HTR-8/SVneo (cell line): ENCODE measurements at regions not wholly inside any gene's neighbourhood (a gene's known extent, or its start where the extent isn't known, plus 50 kb on each side); places are given as distances from the start of the nearest gene placed in this dataset.
A peak's percentile ranks its signal among the peaks of the same experiment; 100 is the strongest.

Experiments
- DNase-seq: peaks from one replicate; pipeline ENCODE4 v3.0.0; 2011; ENCODE audit warnings: low spot score, mixed read lengths; ENCODE audit not compliant: insufficient read length
- FAIRE-seq: peaks from 2 replicates; lab custom pipeline; 2011; peaks lifted over from hg19 to GRCh38; lab: Jason Lieb, UNC

DNA sequence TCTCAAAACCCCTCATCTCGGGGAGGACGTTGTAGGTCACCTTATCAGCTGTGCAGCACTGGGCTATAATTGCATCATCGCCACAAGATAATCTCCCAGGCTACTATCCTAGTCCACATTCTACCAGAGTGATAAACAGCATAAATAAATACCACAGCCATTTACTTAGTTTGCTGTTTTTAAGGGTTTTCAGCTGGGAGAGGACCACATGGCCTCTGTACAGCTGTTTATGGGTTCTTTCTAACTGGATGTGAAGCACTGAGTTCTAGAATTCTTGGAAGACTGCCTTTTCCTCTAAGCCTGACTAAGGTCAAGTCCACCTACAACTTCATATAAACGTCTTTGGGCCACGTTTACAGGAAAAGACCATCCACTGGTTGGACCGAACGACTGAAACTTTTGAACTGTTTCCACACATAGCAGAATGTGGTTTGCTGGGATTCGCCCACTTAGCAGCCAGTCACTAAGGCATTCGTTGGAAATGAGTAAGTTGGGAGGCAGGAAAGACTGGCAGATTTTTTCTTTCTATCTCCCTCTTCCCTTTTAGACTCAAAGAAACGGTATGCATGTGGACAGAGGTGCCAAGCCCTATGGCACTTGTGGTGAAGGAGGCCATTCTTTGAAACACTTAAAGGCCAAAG lies 752.5 kb upstream of the SGCG start:
- no peak for FAIRE-seq
- no peak for DNase-seq

DNA sequence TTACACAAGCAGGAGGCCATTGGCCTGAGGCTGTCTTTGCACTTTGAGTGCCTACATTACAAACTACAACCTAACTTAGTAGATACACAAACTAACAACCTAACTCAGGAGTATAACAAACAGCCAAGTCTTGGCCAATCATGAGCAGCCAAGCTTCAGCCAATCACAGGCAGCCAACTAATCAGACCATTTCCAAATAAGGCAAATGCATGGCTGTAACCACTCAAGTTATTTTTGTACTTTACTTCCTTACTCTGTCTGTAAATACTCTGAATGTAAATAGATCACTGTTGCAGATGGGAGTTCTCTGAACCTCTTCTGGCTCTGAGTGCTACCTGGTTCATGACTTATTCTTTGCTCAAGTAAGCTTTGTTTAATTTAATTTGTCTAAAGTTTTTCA lies 748.1 kb upstream of the SGCG start:
- FAIRE-seq (no peak), DNase-seq (no peak)

DNA sequence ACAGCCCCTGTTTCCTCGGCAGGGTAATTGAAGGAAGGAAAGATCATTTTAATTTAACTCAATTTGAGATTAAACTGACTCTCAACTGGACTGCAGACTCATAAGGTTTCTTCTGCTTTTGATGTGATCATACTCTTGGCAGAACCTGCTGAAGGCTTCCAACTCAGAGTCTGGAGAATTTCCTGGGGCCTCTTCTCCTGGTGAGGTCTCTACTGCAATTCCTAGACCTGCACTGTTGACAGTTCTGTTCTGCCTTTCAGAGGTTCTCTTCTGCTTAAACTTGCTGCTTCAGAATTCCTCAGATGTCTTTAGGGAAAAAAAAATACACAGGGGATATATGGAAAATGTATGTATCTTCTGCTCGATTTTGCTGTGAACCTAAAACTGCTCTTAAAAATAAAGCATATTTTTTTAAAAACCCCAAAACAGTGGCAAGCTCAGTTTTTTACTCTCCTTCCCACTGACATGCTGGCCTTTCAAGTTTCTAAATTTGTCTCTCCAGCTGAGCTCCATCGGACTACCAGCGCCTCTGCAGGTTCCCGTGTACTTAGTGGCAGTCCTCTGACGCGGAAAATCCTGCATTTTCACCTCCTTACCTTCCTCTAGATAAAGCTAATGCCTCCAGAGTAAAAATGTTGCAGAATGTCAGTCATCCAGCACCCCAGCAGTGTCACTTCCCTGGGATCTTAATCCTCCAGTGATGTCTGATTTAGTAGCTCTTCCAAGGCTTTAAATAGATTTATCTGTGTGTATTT lies 733.5 kb upstream of the SGCG start:
- DNase-seq, result no peak
- FAIRE-seq, result no peak

DNA sequence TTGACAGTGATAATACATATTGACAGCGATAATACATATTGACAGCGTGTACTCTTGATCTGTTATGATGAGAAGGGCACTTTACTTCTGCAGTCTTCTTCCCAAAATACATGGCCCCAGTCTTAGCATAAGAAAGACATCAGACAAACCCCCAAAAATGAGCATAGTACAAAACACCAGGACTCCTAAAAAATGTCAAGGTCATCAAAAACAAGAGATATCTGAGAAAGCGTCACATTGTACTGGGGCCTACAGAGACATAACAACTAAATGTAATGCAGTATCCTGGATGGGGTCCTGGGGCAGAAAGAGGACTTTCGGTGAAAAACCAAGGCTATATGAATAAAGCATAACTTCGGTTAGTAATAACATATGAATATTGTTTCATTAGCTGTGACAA lies 731.5 kb upstream of the SGCG start:
- DNase-seq, result no peak
- no peak for FAIRE-seq

DNA sequence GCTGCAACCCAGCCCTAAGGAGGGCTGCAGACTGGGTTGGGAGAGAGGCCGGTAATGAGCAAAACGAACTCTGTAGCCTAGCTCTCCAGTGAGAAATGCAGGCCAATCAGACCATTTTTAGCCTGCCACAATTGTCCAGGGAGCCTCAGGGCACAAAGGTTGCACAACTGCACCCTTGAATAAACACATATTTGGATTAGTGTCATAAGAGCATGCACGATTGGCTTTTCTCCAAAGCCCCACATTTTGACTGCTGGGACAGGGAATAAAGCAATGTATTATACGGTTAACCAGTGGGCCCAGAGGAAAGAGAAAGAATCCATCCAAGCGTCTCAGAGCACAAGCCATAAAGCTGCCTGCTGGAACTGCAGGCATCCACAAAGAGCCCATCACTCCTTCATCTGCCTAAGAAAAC lies 729.4 kb upstream of the SGCG start:
- no peak for FAIRE-seq
- peak; percentile 3 for DNase-seq

GRCh38 chr13:22454586-22454985 lies 726.2 kb upstream of the SGCG start:
- FAIRE-seq (no peak), DNase-seq (peak; percentile 6)

DNA sequence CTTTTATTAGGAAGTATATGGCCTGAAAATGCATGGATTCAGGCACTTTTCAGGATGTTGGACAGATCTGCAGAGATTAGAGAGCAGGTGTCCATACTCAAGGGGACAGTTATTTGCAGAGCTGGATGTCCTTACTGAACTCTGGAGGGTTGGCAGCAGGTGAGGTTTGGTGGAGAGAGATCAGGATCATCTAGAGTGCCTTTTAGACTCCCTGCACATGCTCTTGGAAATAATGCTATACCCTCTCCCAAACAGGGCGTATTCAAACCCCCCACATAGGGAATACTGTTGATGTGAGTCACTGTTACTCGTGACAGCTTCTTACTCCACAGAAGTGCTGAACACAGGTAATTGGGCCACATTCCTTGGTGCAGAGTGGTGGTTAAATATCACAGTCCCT lies 725.7 kb upstream of the SGCG start:
- FAIRE-seq (no peak), DNase-seq (no peak)

DNA sequence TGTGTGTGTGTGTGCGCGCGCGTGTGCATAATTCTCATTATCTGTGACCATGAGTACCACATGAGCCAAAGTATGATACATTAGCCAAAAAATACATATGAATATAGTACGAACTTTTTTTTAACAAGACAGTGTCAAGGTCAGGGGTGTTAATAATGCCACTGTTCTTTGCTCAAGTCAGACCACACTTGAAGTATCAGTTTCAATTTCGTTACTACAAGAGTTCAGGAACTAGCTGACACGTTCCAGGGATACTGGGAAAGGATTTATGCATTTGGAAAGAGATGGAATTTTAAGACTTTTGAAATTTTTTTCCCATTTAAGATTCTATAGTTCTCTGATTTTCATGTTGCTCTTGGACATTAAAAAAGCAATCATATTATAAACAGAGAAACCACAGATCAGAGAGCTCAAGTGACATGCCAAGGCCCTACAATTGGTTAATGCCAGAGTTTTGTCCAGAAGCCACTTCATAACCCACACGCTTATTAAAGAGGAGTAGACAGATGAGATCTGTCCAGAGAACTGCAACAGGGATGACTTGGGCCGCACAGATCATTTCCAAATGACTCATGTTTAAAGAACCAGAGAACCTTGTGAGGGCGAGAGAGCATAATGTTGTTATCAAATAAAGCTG lies 718.8 kb upstream of the SGCG start:
- no peak for DNase-seq
- no peak for FAIRE-seq

DNA sequence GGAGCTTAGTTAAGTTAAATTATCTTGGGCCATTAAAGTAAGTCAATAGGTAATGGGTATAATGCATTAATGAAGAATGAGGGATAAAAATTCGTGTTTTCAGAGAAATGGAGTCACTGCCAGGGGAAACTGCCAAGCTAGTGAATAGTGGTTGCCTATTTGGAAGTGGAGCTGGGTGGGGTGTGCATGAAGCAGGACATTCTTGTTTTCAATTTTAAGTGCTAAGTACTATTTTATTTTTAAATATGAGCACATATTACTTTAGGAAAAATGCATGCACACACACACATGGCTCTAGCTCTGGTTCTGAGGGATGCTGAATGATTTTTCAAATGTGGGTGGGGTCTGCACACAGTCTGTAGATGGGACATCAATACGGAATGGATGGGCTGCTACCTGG lies 717.7 kb upstream of the SGCG start:
- no peak for DNase-seq
- FAIRE-seq, result no peak

- DNase-seq (no peak), FAIRE-seq (no peak)
Measured at GRCh38 chr13:22468045-22468444, 712.7 kb upstream of the SGCG start.

DNA sequence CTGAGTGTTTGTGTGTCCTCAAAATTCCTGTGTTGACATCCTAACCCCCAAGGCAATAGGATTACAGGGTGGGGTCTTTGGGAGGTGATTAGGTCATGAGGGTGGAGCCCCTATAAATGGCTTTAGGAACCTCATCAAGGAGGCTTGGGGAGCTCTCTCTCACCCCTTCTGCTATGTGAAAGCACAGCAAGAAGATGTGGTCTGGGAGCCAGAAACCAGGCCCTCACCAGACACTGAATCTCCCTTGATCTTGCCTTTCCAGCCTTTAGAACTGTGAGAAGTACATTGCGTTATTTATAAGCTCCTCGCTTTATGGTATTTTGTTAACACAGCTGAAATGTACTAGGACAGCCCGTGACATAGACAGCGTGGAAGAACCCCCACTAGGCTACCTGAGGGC lies 712.0 kb upstream of the SGCG start:
- FAIRE-seq (no peak), DNase-seq (no peak)

GRCh38 chr13:22469452-22469851 lies 711.3 kb upstream of the SGCG start:
- DNase-seq (no peak), FAIRE-seq (no peak)

DNA sequence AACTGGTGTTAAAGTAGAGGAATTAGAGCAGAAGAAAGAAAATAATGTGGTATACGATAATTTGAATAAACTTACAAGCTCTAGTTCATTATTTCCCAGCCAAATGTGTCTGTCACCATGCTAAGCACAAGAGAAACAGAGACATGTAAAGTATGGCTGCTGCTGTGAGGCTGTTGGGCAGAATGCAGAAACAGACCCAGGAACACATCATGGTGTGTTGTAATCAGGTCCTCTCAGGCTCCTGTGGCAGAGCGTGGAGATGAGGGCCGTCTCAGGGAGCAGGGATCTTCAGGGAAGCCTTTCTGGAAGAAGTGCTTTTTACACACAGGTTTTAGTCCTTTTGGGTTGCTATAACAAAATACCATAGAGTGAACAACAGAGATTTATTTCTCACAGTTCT lies 710.7 kb upstream of the SGCG start:
- no peak for DNase-seq
- no peak for FAIRE-seq

- DNase-seq (no peak), FAIRE-seq (no peak)
Measured at GRCh38 chr13:22482496-22483000, 698.2 kb upstream of the SGCG start.

GRCh38 chr13:22483276-22483675 lies 697.5 kb upstream of the SGCG start:
- no peak for DNase-seq
- no peak for FAIRE-seq

GRCh38 chr13:22486490-22486889 lies 694.3 kb upstream of the SGCG start:
- FAIRE-seq (no peak), DNase-seq (no peak)

GRCh38 chr13:22487932-22488331 lies 692.8 kb upstream of the SGCG start:
- FAIRE-seq (no peak), DNase-seq (no peak)

- FAIRE-seq, result no peak
- no peak for DNase-seq
Measured at GRCh38 chr13:22489771-22490170, 691.0 kb upstream of the SGCG start.

- DNase-seq (no peak), FAIRE-seq (no peak)
Measured at GRCh38 chr13:22495819-22496218, 685.0 kb upstream of the SGCG start.

DNA sequence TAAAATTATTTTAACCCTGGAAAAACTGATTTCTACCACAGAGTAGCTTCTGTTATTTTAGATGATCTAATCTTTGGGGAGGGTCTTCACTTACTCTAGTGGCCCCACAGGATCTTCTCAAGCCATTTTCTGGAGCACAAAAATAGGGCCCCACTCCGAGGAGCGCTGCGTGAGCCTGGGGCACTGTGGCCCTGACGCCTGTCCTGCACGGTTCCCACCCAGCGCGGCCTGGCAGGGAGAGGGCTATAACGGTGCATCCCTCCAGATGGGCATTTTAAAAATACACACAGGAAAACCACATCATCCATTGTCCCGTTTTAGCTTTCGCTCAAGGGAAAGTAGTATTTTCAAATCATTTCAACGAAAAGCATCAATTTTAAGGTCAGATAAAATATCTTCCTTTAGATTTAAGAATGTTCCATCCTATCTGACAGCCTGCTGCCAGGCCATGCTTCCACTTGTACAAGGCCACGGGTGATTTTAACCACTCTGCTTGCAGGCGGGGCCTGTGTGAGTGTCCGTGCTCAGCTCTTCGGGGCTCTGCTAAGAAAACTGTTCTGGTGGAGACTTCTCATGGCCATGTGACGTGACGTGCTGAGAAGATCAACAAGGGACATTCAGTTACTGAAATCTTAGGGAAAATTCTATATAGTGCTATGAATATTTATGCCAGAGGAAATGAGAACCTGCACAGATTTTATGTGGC lies 683.8 kb upstream of the SGCG start:
- no peak for FAIRE-seq
- no peak for DNase-seq
